Tibial artery (tissue), 4 donors: ENCODE measurements at regions not wholly inside any gene's neighbourhood (a gene's known extent, or its start where the extent isn't known, plus 50 kb on each side); places are given as distances from the start of the nearest gene placed in this dataset.
"Not testable (repeated sequence)": the region's sequence is repeated elsewhere in the genome, so short reads cannot be mapped to it uniquely, and the experiment has no call there.

Experiments used
- DNase-seq, 2 donors: peaks; one replicate each; pipeline ENCODE4 v3.0.0-alpha.2; 2019
- H3K27ac ChIP-seq, 2 donors: fragments of 200-600 bp; sonication (generic) in 1 of 2; 1 replicate in 1 of 2; 2 replicates in 1 of 2; pipeline ENCODE4 v1.5.1; 2018 to 2019; ENCODE audit warnings: mild to moderate bottlenecking in 1 of 2
- H3K27me3 ChIP-seq, 2 donors: fragments of 200-600 bp; sonication (generic) in 1 of 2; one replicate each; pipeline versions ENCODE4 v1.5.1 to v1.6.0; 2016 to 2019
- H3K36me3 ChIP-seq, 3 donors: fragments of 200-600 bp; sonication (generic) in 2 of 3; one replicate each; pipeline ENCODE4 v1.5.1; 2016 to 2019; ENCODE audit warnings: mild to moderate bottlenecking in 2 of 3
- H3K4me1 ChIP-seq, 4 donors: fragments of 200-600 bp; sonication (generic) in 2 of 4; 1 replicate in 3 of 4; 2 replicates in 1 of 4; pipeline ENCODE4 v1.5.1; 2016 to 2019
- H3K4me3 ChIP-seq, 2 donors: fragments of 200-600 bp; sonication (generic) in 1 of 2; 1 replicate in 1 of 2; 2 replicates in 1 of 2; pipeline ENCODE4 v1.5.1; 2018 to 2019; ENCODE audit warnings: mild to moderate bottlenecking in 2 of 2
- H3K9me3 ChIP-seq, 3 donors: fragments of 200-600 bp; sonication (generic) in 1 of 3; one replicate each; pipeline ENCODE4 v1.5.1; 2016 to 2019
- CTCF ChIP-seq, 2 experiments: fragments of 200-600 bp in 1 of 2; fragments of 450-650 bp in 1 of 2; IDR thresholded peaks; one replicate each; pipeline ENCODE4 v1.5.1; 2017 to 2019; ENCODE audit warnings: antibody characterized with exemption in 2 of 2, mild to moderate bottlenecking in 1 of 2, moderate library complexity in 1 of 2
- intact Hi-C: fragments of 100-400 bp; cut with DNase I; formaldehyde crosslinking; loops from one replicate; pipeline ENCODE4 v1.15.0; 2023; ENCODE audit warnings: low total_unique reads

GRCh38 chr6:22766979-22767378 lies 197.6 kb downstream of the HDGFL1 start:
- Histone ChIP-seq H3K9me3 (no peaks in the 10 kb centered on the region), H3K27me3 (no peaks in the 10 kb centered on the region), H3K36me3 (no peaks in the 10 kb centered on the region), H3K27ac (no peak overlapping the region), H3K4me3 (no peak overlapping the region), H3K4me1 (peaks cover 0 to 10% (median 0%) of the 10 kb centered on the region in 4 donors)
- intact Hi-C loops: no loop called here
- no peak for DNase-seq
- TF ChIP-seq CTCF (IDR thresholded peaks at IDR 0.05): no peak

- Histone ChIP-seq H3K36me3 (no peaks in the 10 kb centered on the region), H3K4me3 (no peak overlapping the region), H3K9me3 (no peaks in the 10 kb centered on the region), H3K27ac (no peak overlapping the region), H3K4me1 (peaks cover 0 to 10% (median 0%) of the 10 kb centered on the region in 4 donors), H3K27me3 (no peaks in the 10 kb centered on the region)
- intact Hi-C loops: no loop called here
- no peak for DNase-seq
- no peak for TF ChIP-seq CTCF (IDR thresholded peaks at IDR 0.05)
Observed at GRCh38 chr6:22770054-22770453, 200.7 kb downstream of the HDGFL1 start.

GRCh38 chr6:22774129-22774528 lies 204.8 kb downstream of the HDGFL1 start:
- H3K9me3 ChIP-seq: peaks cover 0 to 21% (median 12%) of the 10 kb centered on the region in 3 donors
- H3K4me3 ChIP-seq: no peak overlapping the region
- no peaks in the 10 kb centered on the region for H3K27me3 ChIP-seq
- DNase-seq: no peak
- no peak for TF ChIP-seq CTCF (IDR thresholded peaks at IDR 0.05)
- no peak overlapping the region for H3K27ac ChIP-seq
- no peaks in the 10 kb centered on the region for H3K36me3 ChIP-seq
- no peaks in the 10 kb centered on the region for H3K4me1 ChIP-seq
- intact Hi-C loops: no loop called here

- H3K36me3 ChIP-seq, DNase-seq, H3K27me3 ChIP-seq, H3K4me1 ChIP-seq, intact Hi-C loops, H3K4me3 ChIP-seq, H3K27ac ChIP-seq: not testable (repeated sequence)
- H3K9me3 ChIP-seq: peaks cover 0 to 23% (median 17%) of the 10 kb centered on the region in 3 donors
Observed at GRCh38 chr6:22778438-22778837, 209.1 kb downstream of the HDGFL1 start.

GRCh38 chr6:22779062-22779461 lies 209.7 kb downstream of the HDGFL1 start:
- DNase-seq: no peak
- Histone ChIP-seq H3K4me3 (no peak overlapping the region), H3K36me3 (no peaks in the 10 kb centered on the region), H3K9me3 (peaks cover 0 to 23% (median 17%) of the 10 kb centered on the region in 3 donors), H3K27me3 (no peaks in the 10 kb centered on the region), H3K4me1 (peaks cover 0 to under 1% (median 0%) of the 10 kb centered on the region in 4 donors), H3K27ac (no peak overlapping the region)
- intact Hi-C loops: no loop called here
- no peak for TF ChIP-seq CTCF (IDR thresholded peaks at IDR 0.05)

GRCh38 chr6:22783931-22784330 lies 214.6 kb downstream of the HDGFL1 start:
- no peaks in the 10 kb centered on the region for H3K36me3 ChIP-seq
- TF ChIP-seq CTCF (IDR thresholded peaks at IDR 0.05): no peak
- no peak overlapping the region for H3K27ac ChIP-seq
- peaks cover 0 to 14% (median 3%) of the 10 kb centered on the region in 4 donors for H3K4me1 ChIP-seq
- intact Hi-C loops: no loop called here
- H3K4me3 ChIP-seq: no peak overlapping the region
- no peaks in the 10 kb centered on the region for H3K27me3 ChIP-seq
- no peak for DNase-seq
- H3K9me3 ChIP-seq: peaks cover 0 to 6% (median 4%) of the 10 kb centered on the region in 3 donors
